ENCODE measurements at regions not wholly inside any gene's neighbourhood (a gene's known extent, or its start where the extent isn't known, plus 50 kb on each side); places are given as distances from the start of the nearest gene placed in this dataset.

DNA sequence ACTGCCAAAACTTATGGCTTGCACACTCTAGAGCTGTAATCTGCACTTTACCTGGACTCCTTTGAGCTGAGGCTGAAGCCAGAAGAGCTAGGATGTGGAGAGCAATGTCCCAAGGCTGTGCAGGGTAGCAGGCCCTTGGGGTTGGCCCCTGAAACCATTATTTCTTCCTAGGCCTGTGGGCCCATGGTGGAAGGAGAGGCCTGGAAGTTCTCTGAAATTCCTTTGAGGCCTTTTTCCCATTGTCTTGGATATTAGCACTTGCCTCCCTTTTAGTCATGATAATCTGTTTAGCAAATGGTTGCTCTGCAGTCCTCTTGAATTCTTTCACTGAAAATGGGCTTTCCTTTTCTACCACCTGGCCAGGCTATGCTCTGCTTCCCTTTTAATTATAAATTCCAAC, 102.0 kb upstream of the SGO1 start:
- TF ChIP-seq, protein P1, sequence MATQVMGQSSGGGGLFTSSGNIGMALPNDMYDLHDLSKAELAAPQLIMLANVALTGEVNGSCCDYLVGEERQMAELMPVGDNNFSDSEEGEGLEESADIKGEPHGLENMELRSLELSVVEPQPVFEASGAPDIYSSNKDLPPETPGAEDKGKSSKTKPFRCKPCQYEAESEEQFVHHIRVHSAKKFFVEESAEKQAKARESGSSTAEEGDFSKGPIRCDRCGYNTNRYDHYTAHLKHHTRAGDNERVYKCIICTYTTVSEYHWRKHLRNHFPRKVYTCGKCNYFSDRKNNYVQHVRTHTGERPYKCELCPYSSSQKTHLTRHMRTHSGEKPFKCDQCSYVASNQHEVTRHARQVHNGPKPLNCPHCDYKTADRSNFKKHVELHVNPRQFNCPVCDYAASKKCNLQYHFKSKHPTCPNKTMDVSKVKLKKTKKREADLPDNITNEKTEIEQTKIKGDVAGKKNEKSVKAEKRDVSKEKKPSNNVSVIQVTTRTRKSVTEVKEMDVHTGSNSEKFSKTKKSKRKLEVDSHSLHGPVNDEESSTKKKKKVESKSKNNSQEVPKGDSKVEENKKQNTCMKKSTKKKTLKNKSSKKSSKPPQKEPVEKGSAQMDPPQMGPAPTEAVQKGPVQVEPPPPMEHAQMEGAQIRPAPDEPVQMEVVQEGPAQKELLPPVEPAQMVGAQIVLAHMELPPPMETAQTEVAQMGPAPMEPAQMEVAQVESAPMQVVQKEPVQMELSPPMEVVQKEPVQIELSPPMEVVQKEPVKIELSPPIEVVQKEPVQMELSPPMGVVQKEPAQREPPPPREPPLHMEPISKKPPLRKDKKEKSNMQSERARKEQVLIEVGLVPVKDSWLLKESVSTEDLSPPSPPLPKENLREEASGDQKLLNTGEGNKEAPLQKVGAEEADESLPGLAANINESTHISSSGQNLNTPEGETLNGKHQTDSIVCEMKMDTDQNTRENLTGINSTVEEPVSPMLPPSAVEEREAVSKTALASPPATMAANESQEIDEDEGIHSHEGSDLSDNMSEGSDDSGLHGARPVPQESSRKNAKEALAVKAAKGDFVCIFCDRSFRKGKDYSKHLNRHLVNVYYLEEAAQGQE (IDR thresholded peaks at IDR 0.05; ENCODE audit: low read depth, low read length), result no peak
- no peak for TF ChIP-seq NFYB (IDR thresholded peaks at IDR 0.05; ENCODE audit: insufficient read depth, low read depth, low read length)
- TF ChIP-seq, protein P2, sequence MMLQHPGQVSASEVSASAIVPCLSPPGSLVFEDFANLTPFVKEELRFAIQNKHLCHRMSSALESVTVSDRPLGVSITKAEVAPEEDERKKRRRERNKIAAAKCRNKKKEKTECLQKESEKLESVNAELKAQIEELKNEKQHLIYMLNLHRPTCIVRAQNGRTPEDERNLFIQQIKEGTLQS (IDR thresholded peaks at IDR 0.05; ENCODE audit: borderline replicate concordance, extremely low read depth, low read depth, low read length), result no peak
- TF ChIP-seq, protein P3, sequence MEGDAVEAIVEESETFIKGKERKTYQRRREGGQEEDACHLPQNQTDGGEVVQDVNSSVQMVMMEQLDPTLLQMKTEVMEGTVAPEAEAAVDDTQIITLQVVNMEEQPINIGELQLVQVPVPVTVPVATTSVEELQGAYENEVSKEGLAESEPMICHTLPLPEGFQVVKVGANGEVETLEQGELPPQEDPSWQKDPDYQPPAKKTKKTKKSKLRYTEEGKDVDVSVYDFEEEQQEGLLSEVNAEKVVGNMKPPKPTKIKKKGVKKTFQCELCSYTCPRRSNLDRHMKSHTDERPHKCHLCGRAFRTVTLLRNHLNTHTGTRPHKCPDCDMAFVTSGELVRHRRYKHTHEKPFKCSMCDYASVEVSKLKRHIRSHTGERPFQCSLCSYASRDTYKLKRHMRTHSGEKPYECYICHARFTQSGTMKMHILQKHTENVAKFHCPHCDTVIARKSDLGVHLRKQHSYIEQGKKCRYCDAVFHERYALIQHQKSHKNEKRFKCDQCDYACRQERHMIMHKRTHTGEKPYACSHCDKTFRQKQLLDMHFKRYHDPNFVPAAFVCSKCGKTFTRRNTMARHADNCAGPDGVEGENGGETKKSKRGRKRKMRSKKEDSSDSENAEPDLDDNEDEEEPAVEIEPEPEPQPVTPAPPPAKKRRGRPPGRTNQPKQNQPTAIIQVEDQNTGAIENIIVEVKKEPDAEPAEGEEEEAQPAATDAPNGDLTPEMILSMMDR (IDR thresholded peaks at IDR 0.05 in 2 of 3, conservative IDR thresholded peaks at IDR 0.05 in 1 of 3; ENCODE audit: control insufficient read depth in 2 of 3, extremely low read depth in 1 of 3, insufficient read depth in 1 of 3, low read depth in 3 of 3, low read length in 3 of 3), result no peak
